GM04504 (cell line): ENCODE measurements at regions not wholly inside any gene's neighbourhood (a gene's known extent, or its start where the extent isn't known, plus 50 kb on each side); places are given as distances from the start of the nearest gene placed in this dataset.
"Not testable (repeated sequence)": the region's sequence is repeated elsewhere in the genome, so short reads cannot be mapped to it uniquely, and the experiment has no call there.

Experiments
- DNase-seq: peaks from one replicate; pipeline ENCODE4 v3.0.0-alpha.2; 2012; ENCODE audit warnings: low read depth

DNA sequence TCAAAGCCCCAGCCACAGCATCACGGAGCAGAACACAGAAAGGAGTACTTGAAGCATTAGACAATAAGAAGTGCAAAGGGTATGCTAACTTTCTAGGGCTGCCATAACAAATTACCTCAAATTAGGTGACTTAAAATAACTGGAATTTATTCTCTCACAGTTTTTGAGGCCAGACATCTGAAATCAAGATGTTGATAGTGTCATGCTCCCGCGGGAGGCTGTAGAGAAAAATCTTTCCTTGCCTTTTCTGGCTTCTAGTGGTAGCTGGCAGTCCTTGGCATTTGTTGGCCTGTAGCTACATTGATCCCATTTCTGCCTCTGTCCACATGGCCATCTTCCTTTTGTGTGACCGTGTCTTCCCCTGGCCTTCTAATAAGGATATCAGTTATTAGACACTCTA, 51.9 kb upstream of the SPDL1 start:
- DNase-seq = no peak

DNA sequence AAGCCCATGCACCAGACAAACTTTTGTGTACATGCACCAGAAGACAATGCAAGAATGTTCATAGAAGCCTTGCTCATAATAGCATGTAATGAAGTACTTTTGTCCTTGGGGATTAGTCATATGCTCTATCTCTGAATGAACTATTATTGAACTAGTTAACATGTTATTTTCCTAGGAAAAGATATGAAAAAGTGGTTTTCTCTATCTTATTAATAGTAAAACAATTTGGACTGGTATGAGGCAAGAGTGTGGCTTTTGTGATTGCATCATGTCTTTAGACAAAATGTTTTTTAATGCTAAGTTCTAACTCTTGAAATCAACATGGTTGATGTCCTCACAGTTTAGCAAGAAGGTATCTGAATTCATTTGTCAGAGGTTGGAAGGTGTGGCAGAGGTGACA, 55.7 kb upstream of the SPDL1 start:
- no peak for DNase-seq

- DNase-seq = no peak
Observed at GRCh38 chr5:169527066-169527465, 56.5 kb upstream of the SPDL1 start.

DNA sequence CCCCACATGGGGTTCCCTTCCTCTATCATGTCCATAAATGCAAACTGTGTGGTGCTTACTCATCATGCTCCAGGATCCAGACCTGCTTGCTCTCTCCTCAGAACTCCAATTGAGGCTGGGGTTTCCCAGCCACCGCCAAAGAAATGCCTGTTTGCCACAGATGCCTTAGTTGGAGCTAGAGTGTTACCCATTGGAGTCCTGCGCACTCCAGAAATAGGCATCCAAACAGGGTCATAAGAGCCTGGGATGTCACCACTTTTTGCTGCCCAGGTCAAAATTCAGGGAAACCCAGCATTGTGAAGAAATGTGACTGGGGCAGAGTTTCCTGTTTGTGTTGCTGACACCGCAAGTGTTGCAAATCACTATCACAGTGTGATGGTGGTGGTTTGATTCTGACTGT, 60.7 kb upstream of the SPDL1 start:
- no peak for DNase-seq

DNA sequence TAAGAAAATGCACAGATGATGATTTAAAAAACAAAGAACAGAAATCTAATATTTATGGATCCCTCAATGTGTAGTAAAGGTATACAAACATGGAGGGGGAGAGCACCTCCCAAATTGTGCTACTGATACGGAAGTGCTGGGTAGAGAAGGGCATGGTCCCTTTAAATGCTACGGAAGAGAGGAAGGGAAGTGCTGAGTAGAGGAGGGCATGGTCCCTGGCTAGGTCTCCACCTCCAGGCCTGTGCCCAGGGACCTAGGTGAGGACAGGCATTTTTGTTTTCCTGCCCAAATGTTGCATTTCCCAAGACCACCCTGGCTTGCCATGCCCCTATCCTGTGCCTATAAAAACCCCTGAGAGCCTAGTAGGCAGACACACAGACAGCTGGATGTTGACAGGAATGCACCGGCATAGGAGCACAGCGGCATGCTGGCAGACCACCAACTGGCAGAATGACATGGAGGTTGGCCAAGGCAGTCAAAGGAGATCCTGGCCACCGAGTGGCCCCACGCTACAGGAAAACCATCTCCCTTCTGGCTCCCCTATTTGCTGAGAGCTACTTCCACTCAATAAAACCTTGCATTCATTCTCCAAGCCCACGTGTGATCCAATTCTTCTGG, 62.1 kb upstream of the SPDL1 start:
- no peak for DNase-seq

GRCh38 chr5:169519358-169519757, 64.2 kb upstream of the SPDL1 start:
- DNase-seq = no peak

DNA sequence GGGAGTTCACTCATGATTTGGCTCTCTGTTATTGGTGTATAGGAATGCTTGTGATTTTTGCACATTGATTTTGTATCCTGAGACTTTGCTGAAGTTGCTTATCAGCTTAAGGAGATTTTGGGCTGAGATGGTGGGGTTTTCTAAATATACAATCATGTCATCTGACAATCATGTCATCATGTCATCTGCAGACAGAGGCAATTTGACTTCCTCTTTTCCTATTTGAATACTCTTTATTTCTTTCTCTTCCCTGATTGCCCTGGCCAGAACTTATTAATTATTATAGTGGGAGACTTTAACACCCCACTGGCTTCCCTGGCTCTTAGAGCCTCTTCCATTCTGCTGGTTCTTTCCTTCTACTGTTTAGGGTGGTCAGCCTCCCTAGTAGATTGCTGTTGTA, 64.8 kb upstream of the SPDL1 start:
- not testable (repeated sequence) for DNase-seq

- no peak for DNase-seq
Observed at GRCh38 chr5:169512385-169512784, 71.2 kb upstream of the SPDL1 start.

- DNase-seq = no peak
Observed at GRCh38 chr5:169511708-169512107, 71.9 kb upstream of the SPDL1 start.

DNA sequence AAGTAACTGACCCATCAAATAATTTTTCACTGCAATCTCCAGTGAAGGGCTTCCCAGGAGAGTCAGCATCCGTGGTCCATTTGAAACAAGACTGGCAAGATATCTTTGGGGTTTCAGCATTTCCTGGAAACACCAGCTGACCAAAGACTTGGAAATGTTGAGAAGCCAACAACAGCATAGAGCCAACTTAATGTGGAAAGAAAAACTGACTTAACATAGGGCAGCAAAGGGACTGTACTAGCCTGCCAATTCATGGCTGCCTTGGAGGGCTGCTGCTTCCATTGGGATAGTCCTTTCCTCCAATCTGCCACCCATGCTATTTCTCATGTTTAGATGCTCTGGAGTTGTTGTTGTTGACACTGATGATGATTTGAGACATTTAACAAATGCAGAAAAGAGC, 76.5 kb upstream of the SPDL1 start:
- no peak for DNase-seq

DNA sequence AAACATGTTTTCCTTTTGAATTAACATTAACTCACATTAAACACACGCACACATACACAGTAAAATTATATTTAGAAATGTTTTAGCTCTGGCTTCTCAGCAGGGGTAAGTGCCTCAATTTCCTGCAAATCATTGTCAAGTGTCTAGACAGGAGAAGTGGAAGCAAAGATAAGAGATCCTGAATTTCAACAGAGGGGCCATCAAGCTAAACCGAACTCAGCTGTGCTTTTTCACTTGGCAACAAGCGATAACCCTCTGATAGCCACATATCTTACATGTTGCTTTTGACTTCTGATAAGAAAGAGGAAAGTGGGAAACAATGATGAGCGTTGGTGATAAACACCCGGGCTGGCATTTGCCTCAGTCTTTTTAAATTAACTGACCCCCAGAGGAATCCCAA, 79.7 kb upstream of the SPDL1 start:
- no peak for DNase-seq

- no peak for DNase-seq
Observed at GRCh38 chr5:169499990-169500505, 83.5 kb upstream of the SPDL1 start.

DNA sequence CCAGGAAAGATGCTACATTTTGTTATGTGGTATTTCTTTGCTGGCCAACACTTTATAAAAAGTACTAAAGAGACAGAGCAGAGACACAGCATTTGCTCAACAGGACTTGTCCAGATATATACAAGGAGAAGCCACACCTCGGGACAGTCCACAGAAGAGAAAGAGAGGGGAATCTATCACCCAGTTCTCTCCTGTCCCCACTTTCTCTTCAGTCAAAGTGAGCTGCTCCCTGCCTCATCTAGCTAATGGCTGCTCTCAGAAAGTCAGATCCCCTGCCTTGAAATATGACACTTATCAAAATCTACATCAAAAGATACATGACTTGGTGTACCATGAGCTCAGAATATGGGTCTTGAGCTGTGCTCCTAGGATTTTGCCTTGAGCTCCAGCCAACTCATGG, 86.7 kb upstream of the SPDL1 start:
- no peak for DNase-seq

- peak; percentile 6 for DNase-seq
Observed at GRCh38 chr5:169494941-169495548, 88.5 kb upstream of the SPDL1 start.

DNA sequence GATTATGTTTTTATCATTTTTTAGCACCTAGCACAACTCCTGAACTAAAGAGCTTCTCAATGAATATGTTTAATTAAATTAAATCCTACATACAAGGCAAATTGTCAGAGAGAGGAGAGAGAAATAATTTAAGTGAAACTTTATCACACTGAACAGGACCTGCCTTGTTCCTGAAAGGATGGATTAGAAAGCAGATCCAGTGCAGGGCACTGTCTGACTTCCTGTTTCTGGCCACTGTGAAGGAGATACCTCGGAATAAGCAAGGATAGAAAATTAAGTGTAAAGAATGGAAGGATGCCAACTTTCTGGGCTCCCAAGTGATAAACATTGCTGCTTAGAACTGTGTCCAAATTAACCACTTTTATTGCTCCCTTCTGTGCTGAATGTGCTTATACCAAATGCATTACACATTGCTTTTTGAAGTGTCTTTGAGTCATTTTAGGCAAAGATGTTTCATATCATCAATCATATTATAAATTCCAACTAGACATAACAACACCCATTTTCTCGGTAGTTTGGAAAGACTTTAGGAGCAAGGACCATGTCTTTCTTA, 89.1 kb upstream of the SPDL1 start:
- peak; percentile 12 for DNase-seq

DNA sequence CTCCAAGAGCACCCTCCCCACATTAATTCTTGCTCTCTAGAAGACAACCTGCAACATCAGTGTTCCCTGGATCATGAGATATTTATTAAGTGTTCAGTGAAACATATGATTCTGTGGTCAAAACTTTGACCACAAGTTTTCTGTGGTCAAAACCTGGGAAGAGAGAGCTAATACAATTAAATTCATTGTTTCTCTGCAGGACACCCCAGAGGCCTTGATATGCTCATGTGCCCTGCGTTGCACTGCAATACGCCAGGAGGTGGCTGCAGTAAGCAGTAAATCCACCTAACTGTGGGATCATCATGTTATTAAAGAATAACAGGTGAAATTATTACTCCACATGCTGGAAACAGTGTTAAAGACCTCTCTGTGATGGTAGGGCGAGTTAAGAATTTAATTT, 109.3 kb upstream of the SPDL1 start:
- DNase-seq = no peak

DNA sequence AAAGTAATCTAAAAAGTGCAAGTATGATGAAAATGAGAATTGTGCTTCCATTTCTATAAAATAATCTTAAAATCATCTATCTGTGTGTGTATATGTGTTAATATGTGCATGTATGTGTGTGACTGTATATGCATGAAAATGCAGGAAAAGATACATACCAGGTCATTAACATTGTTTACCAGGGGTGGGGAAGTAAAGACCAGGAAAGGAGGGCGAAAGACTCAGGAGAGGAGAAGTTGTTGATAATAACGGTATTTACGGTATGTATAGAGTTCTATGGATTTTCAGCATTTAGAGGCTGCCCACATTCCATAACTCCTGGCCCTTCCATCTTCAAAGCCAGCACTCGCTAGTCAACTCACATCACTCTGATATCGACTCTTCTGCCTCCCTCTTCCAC, 111.0 kb upstream of the SPDL1 start:
- no peak for DNase-seq

GRCh38 chr5:169471021-169471420, 112.6 kb upstream of the SPDL1 start:
- DNase-seq = no peak

DNA sequence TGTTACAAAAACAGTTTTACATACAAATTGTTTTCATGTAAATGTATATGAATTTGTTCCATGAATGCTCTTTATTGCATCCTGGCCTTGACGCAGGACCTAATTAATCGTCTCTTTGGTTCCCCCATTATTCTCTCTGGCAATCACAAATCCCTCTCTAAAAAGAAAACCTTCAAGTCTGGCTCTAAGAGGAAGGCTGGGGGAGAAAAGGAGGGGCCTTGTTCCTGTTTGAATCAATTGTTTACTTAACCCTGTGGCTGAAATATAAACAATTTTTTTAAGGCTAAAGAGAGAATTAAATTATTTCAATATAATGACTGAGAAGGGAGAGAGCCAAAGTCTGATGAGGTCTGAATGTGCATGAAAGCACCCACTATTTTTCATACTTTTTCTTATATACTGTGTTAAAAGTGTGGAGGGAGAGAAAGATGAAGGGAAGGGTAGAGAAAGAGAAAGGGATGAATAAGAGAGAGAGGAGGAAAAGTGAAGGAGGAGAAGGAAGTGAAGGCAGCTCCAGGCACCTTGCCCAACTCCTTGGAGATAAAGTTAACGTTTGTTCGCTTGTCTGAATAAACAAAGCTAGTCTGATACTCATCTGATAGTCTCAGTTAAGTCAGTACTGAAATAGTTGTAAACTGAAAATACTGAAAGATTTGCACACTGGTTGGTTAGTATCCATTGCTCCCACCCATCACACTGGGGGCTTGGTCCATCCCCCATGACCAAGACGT, 116.4 kb upstream of the SPDL1 start:
- DNase-seq = no peak

- no peak for DNase-seq
Observed at GRCh38 chr5:169460896-169461295, 122.7 kb upstream of the SPDL1 start.

DNA sequence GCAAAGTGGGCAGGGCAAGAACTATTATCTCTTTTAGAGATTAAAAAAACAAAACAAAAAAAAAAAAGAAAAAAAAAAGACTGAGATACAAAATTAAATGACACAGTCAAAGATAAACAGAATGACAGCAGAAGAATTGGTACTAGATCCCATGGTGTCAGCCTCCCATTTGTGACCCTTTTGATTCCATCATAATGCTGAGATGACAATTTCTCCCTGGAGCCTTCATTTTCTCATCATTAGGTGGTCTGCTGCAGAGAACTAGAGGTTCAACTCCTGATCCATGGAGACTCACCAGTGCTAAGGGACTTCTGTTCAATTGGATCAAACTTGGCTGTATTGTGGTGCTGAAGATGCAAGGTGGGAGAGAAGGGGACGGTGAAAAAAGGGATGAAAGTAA, 123.5 kb upstream of the SPDL1 start:
- DNase-seq = no peak

DNA sequence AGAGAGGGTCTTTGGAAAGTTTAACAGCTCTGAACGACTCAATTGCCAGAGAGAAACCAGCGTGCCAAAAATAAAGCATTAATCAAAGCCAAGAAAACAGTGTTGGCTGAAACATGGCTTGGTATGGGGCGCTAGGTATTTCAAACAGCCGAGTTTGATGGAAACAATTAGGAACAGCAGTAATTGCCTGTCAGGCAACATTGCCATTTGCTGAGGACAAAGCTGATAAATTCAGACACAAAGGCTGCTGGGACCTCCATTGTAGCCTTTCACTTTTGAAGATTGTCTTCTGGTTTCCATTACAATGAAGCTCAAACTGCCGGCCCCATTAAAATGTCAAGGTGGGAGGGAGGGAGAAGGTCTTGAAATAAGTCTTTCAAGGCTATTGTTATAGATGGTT, 125.4 kb upstream of the SPDL1 start:
- DNase-seq = no peak

GRCh38 chr5:169450464-169450863, 133.1 kb upstream of the SPDL1 start:
- DNase-seq = peak; percentile 31
